Heart right ventricle (tissue), 16 donors: ENCODE measurements at regions not wholly inside any gene's neighbourhood (a gene's known extent, or its start where the extent isn't known, plus 50 kb on each side); places are given as distances from the start of the nearest gene placed in this dataset.
"Not testable (repeated sequence)": the region's sequence is repeated elsewhere in the genome, so short reads cannot be mapped to it uniquely, and the experiment has no call there.

ENCODE experiments used
- ATAC-seq, 8 donors: fragments of 200-7000 bp; cut with Tn5 transposase; one replicate each; pipeline ENCODE4 v1.9.1; 2020; ENCODE audit warnings: mild to moderate bottlenecking in 8 of 8, moderate library complexity in 8 of 8, moderate number of reproducible peaks in 1 of 8
- DNase-seq, 2 donors: peaks; one replicate each; pipeline ENCODE4 v3.0.0-alpha.2; 2020
- H3K27ac ChIP-seq, 10 donors: fragments of 200-600 bp; sonication (generic) in 2 of 10; one replicate each; pipeline versions ENCODE4 v1.5.0 to v1.8.0; 2020 to 2022; ENCODE audit warnings: mild to moderate bottlenecking in 3 of 10
- H3K27me3 ChIP-seq, 7 donors: fragments of 200-600 bp; one replicate each; pipeline ENCODE4 v1.8.0; 2021 to 2022; ENCODE audit warnings: mild to moderate bottlenecking in 2 of 7
- H3K36me3 ChIP-seq, 9 donors: fragments of 200-600 bp; sonication (generic) in 1 of 9; one replicate each; pipeline versions ENCODE4 v1.5.0 to v1.8.0; 2020 to 2022; ENCODE audit warnings: mild to moderate bottlenecking in 2 of 9
- H3K4me1 ChIP-seq, 9 donors: fragments of 200-600 bp; sonication (generic) in 1 of 9; one replicate each; pipeline versions ENCODE4 v1.5.0 to v1.8.0; 2020 to 2022; ENCODE audit warnings: mild to moderate bottlenecking in 4 of 9
- H3K4me3 ChIP-seq, 10 donors: fragments of 200-600 bp; sonication (generic) in 2 of 10; one replicate each; pipeline versions ENCODE4 v1.5.0 to v1.8.0; 2020 to 2022; ENCODE audit warnings: mild to moderate bottlenecking in 7 of 10, moderate library complexity in 2 of 10
- H3K9me3 ChIP-seq, 11 donors: fragments of 200-600 bp in 10 of 11; sonication (generic) in 2 of 11; one replicate each; pipeline versions ENCODE4 v1.5.0 to v1.8.0; 2013 to 2022; ENCODE audit warnings: mild to moderate bottlenecking in 2 of 11, control low read depth in 1 of 11, moderate library complexity in 1 of 11
- WGBS, 2 donors: extraction: QIAGEN DNeasy Blood & Tissue Kit; methylation state at CpG; one replicate each; pipeline ENCODE4 v1.1.7; 2013; ENCODE audit warnings: inconsistent platforms in 1 of 2; 5-methylcytosine and 5-hydroxymethylcytosine counted together
- intact Hi-C, 10 donors: fragments of 100-400 bp; cut with DNase I; formaldehyde crosslinking; loops; one replicate each; pipeline versions ENCODE4 v1.11.1 to v1.14.2; 2022
- TF ChIP-seq, protein P1 (sequence below), 9 donors: fragments of 200-600 bp; sonication (generic) in 2 of 9; IDR thresholded peaks; one replicate each; pipeline versions ENCODE4 v1.5.0 to v1.8.0; 2021 to 2022; ENCODE audit warnings: antibody characterized with exemption in 9 of 9, mild to moderate bottlenecking in 5 of 9, moderate library complexity in 1 of 9
- donor health status: Arrhythmogenic right ventricular cardiomyopathy.
- donor health status: ischemic (EF 13 %, LVEDD 7.1; RV severe dilation, severe dysfunction).
- donor health status: healthy with polysubstance abuse.
- donor health status: DM: no; HTN: yes; CAD: no.
- donor health status: DM: no; HTN: no; CAD: no.
- donor health status: ischemic (EF 25% LVEDD 6.9; RV normal size, moderate dysfunction).
- donor health status: ischemic (EF 25% LVEDD 5.7; RV mildly dilated, moderate dysfunction).
- donor health status: healthy.
- donor health status: DM: yes; HTN: yes; CAD: no.
- donor health status: Ischemic cardiomyopathy.
- donor health status: ischemic (EF 35%, LVEDD 5.7; RV mildly dilated, moderate dysfunction).
- donor health status: nonischemic (EF 11% LVEDD 7.7; RV severe dilation, severe dysfunction).
- donor health status: DM: yes; HTN: yes; CAD: no.
- donor health status: PGD.
- donor health status: ischemic (EF 29% LVEDD 5.4; RV normal size, mild dysfunction).
- donor health status: nonischemic (EF 23%, LVEDD 6.1; RV moderate dilation, normal function).

DNA sequence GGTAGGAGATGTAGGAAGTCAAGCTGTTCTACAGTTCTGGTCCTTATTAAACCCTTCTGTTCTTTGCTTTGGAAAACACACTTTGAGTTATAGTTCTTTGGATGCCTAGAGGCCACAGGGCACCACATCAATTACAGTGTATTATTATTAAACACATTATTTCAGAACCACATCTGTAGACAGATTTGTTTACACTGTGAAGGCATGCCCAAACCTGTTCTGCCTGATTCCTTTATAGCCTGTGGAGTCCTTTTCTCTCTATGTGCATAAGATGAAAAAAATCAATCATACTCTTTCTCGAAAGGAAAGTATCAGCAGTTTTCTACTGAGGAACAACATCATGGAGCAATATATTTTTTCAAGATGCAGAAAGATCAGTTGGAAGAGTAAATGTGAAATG is 371.3 kb upstream of the INTU start:
- Histone ChIP-seq H3K9me3 (peaks cover 0 to 7% (median 0%) of the 10 kb centered on the region in 11 donors), H3K4me1 (no peaks in the 10 kb centered on the region), H3K27ac (no peak overlapping the region), H3K27me3 (no peaks in the 10 kb centered on the region), H3K4me3 (no peak overlapping the region), H3K36me3 (no peaks in the 10 kb centered on the region)
- TF ChIP-seq, protein P1, sequence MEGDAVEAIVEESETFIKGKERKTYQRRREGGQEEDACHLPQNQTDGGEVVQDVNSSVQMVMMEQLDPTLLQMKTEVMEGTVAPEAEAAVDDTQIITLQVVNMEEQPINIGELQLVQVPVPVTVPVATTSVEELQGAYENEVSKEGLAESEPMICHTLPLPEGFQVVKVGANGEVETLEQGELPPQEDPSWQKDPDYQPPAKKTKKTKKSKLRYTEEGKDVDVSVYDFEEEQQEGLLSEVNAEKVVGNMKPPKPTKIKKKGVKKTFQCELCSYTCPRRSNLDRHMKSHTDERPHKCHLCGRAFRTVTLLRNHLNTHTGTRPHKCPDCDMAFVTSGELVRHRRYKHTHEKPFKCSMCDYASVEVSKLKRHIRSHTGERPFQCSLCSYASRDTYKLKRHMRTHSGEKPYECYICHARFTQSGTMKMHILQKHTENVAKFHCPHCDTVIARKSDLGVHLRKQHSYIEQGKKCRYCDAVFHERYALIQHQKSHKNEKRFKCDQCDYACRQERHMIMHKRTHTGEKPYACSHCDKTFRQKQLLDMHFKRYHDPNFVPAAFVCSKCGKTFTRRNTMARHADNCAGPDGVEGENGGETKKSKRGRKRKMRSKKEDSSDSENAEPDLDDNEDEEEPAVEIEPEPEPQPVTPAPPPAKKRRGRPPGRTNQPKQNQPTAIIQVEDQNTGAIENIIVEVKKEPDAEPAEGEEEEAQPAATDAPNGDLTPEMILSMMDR (IDR thresholded peaks at IDR 0.05) = no peak
- DNase-seq (no peak), ATAC-seq (no peak)
- intact Hi-C loops = no loop called here
- WGBS, 2 donors = 81 to 91% methylated on average over 1 of the region's 1 CpG

DNA sequence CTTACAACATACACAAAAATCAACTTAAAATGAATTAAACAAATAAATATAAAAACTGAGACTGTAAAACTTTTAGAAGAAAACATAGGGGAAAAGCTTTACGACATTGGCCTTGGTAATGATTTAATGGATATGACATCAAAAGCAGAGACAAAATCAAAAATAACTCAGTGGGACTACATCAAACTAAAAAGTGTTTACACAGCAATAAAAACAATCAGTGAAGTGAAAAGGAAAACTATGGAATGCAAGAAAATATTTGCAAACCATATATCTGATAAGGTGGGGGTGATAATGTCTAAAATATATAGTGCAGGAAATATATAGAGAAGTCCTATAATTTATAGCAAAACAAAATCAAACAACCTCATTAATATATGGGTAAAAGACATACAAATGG is 364.4 kb upstream of the INTU start:
- Histone ChIP-seq H3K4me3 (no peak overlapping the region), H3K27me3 (no peaks in the 10 kb centered on the region), H3K9me3 (peaks cover 0 to 30% (median 4%) of the 10 kb centered on the region in 11 donors), H3K27ac (no peak overlapping the region), H3K4me1 (no peaks in the 10 kb centered on the region), H3K36me3 (no peaks in the 10 kb centered on the region)
- 82 to 96% methylated on average over 1 of the region's 1 CpG for WGBS, 2 donors
- TF ChIP-seq, protein P1 (IDR thresholded peaks at IDR 0.05) = no peak
- ATAC-seq = no peak
- no peak for DNase-seq
- intact Hi-C loops = no loop called here

DNA sequence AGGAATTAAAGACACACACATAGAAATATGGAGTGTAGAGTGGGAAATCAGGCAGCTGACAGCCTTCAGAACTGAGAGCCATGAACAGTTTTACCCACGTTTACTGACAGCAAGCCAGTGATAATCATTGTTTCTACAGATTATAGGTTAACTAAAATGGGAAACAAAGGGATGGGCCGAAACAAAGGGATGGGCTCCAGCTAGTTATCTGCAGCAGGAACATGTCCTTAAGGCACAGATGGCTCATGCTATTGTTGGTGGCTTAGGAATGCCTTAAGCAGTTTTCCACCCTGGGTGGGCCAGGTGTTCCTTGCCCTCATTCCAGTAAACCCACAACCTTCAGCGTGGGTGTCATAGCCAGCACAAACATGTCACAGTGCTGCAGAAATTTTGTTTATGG is 355.7 kb upstream of the INTU start:
- ATAC-seq, H3K4me3 ChIP-seq, H3K36me3 ChIP-seq, H3K27me3 ChIP-seq, DNase-seq, intact Hi-C loops, H3K27ac ChIP-seq, H3K4me1 ChIP-seq: not testable (repeated sequence)
- H3K9me3 ChIP-seq = peaks cover 0 to 51% (median 8%) of the 10 kb centered on the region in 11 donors
- 78 to 91% methylated on average over 3 of the region's 3 CpGs for WGBS, 2 donors

DNA sequence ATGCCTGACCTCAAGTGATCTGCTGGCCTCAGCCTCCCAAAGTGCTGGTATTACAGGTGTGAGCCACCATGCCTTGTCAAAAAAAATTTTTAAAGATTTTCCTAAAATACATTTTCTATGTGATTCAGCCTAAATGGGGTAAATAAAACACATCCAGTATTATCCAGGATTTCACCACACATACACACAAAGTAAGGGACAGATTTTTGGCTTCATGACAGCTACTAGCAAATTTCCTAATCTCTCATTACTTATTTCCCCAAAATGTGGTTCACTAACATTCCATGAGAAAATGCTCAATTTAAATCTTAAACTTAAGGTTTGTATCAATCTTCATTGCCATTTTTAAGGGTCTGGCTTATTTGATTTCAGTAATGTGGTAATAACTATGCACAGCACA is 348.5 kb upstream of the INTU start:
- H3K4me3 ChIP-seq = no peak overlapping the region
- ATAC-seq (no peak), DNase-seq (no peak)
- no peaks in the 10 kb centered on the region for H3K9me3 ChIP-seq
- no peak overlapping the region for H3K27ac ChIP-seq
- TF ChIP-seq, protein P1 (IDR thresholded peaks at IDR 0.05) = no peak
- intact Hi-C loops = no loop called here
- no peaks in the 10 kb centered on the region for H3K27me3 ChIP-seq
- no peaks in the 10 kb centered on the region for H3K36me3 ChIP-seq
- H3K4me1 ChIP-seq = no peaks in the 10 kb centered on the region

DNA sequence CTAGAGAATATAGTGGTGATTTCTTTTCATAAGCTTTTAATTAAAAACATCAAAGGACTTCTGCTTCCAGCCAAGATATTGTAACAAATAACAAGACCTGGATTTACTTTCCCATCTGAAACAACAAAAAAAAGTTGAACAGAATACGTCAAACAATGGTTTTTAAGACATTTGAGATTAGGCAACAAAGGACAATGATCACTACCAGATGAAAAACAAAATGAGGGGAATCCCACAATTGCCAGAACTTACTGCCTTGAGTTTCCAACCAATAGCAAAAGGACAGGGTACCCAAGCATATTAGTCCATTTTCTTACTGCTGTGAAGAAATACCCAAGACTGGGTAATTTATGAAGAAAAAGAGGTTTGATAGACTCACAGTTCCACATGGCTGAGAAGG is 341.4 kb upstream of the INTU start:
- Histone ChIP-seq H3K4me1 (no peaks in the 10 kb centered on the region), H3K27me3 (no peaks in the 10 kb centered on the region), H3K9me3 (peaks cover 0 to 31% (median 9%) of the 10 kb centered on the region in 11 donors), H3K4me3 (no peak overlapping the region), H3K36me3 (no peaks in the 10 kb centered on the region), H3K27ac (no peak overlapping the region)
- WGBS, 2 donors = 64 to 72% methylated on average over 1 of the region's 1 CpG
- intact Hi-C loops = no loop called here
- DNase-seq = no peak
- TF ChIP-seq, protein P1 (IDR thresholded peaks at IDR 0.05) = no peak
- no peak for ATAC-seq
